SK-N-MC (cell line): ENCODE measurements at regions not wholly inside any gene's neighbourhood (a gene's known extent, or its start where the extent isn't known, plus 50 kb on each side); places are given as distances from the start of the nearest gene placed in this dataset.

ENCODE experiments used
- DNase-seq: peaks from one replicate; pipeline ENCODE4 v3.0.0-alpha.2; 2011; ENCODE audit warnings: low read depth, low spot score
- H3K27ac ChIP-seq: fragments of 200-600 bp; sonication (generic); 2 replicates; pipeline ENCODE4 v1.5.1; 2016; ENCODE audit warnings: mixed run types
- H3K36me3 ChIP-seq: fragments of 200-600 bp; sonication (generic); 2 replicates; pipeline ENCODE4 v1.6.1; 2017; ENCODE audit warnings: antibody characterized with exemption, low read length, mixed read lengths; ENCODE audit not compliant: insufficient read depth
- H3K4me3 ChIP-seq: fragments of 200-600 bp; sonication (generic); 2 replicates; pipeline ENCODE4 v1.5.1; 2016
- H3K9ac ChIP-seq: fragments of 200-600 bp; sonication (generic); 2 replicates; pipeline ENCODE4 v1.8.0; 2017; ENCODE audit warnings: mixed run types, mixed read lengths; ENCODE audit not compliant: insufficient read length
- H3K9me3 ChIP-seq: fragments of 200-600 bp; sonication (generic); 2 replicates; pipeline ENCODE4 v1.6.1; 2017; ENCODE audit warnings: low read depth, mild to moderate bottlenecking, antibody characterized with exemption, low read length, moderate library complexity, mixed read lengths
- EZH2 ChIP-seq: fragments of 200-600 bp; sonication (generic); IDR thresholded peaks from one replicate; pipeline ENCODE4 v1.6.1; 2017; ENCODE audit warnings: antibody characterized with exemption
- FOXP2 ChIP-seq: optimal IDR thresholded peaks from 2 replicates; pipeline ENCODE3; 2011; ENCODE audit warnings: mild to moderate bottlenecking, moderate library complexity; ENCODE audit not compliant: insufficient read depth; ENCODE audit errors: extremely low read length, control extremely low read depth
- POLR2AphosphoS5 ChIP-seq: IDR thresholded peaks from 2 replicates; pipeline ENCODE4 v1.6.1; 2012; ENCODE audit warnings: mild to moderate bottlenecking, low read depth, low read length, borderline replicate concordance

DNA sequence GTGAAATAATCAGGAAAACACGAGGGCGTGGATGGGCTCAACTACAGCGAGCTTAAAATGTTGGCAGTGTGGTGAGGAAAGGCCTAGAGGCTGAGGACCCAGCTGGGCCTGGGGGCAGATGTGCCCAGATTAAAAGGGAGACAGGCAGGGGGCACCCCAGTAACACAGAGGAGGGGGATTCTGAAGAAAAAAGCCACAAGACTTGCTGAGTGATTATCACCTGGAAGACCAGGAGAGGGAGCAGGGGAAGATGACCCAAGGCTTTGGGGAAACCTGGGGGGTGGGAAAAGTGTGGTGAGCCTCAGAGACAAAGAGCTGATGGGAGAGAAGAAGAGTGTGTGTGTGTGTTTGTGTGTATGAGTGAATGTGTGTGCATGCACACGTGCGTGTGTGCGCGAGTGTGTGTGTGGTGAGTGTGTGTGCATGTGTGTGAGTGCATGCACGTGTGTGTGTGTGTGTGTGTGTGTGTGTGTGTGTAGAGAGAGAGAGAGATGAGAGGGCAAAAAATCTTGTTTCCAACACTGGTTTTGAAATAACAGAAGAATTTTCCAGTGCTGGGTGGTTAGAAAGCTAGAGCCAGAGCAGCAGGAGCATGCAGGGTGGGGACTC, 500.5 kb downstream of the BUD13 start:
- Histone ChIP-seq H3K9me3 (no peaks in the 10 kb centered on the region), H3K27ac (no peak overlapping the region), H3K9ac (no peak overlapping the region), H3K36me3 (no peaks in the 10 kb centered on the region), H3K4me3 (no peak overlapping the region)
- DNase-seq = no peak
- TF ChIP-seq EZH2 = no peak
- TF ChIP-seq POLR2AphosphoS5 = no peak
- no peak for TF ChIP-seq FOXP2

DNA sequence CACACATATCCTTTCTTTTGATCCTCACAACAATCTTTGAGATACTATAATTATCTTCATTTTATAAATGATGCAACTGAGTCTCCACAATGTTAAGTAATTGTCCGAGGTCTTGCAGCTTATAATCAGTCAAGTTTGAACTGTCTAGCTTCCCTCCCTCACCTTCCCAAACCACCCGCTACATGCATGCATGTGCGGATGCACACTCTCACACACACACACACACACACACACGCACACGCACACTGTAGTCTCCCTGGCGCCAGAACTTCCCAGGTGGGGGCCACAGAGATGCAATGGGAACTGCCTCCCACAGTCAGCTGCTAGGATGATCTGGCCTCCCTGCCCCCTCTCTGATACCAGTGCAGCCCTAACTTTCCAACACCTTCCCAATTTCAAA, 501.3 kb downstream of the BUD13 start:
- TF ChIP-seq FOXP2 = no peak
- Histone ChIP-seq H3K27ac (no peak overlapping the region), H3K9me3 (no peaks in the 10 kb centered on the region), H3K9ac (no peak overlapping the region), H3K36me3 (no peaks in the 10 kb centered on the region), H3K4me3 (no peak overlapping the region)
- DNase-seq = no peak

DNA sequence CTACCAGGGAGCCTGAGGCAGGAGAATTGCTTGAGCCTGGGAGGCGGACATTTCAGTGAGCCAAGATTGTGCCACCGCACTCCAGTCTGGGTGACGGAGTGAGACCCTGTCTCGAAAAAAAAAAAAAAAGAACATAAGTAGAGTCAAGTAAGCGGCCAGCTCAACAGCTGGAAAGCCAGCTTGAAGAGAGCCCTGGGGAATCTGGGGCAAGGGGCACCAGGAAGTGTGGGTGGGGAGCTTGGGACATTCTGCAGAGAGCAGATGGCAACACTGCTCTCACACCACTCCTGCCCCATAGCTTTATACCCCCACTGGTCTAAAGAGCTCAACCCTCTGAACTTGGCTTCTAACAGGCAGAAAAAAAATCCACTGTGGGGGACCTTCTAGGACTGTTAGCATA, 505.6 kb downstream of the BUD13 start:
- Histone ChIP-seq H3K27ac (no peak overlapping the region), H3K36me3 (no peaks in the 10 kb centered on the region), H3K4me3 (no peak overlapping the region), H3K9ac (no peak overlapping the region), H3K9me3 (no peaks in the 10 kb centered on the region)
- TF ChIP-seq EZH2 (no peak), POLR2AphosphoS5 (no peak), FOXP2 (no peak)
- DNase-seq = no peak

DNA sequence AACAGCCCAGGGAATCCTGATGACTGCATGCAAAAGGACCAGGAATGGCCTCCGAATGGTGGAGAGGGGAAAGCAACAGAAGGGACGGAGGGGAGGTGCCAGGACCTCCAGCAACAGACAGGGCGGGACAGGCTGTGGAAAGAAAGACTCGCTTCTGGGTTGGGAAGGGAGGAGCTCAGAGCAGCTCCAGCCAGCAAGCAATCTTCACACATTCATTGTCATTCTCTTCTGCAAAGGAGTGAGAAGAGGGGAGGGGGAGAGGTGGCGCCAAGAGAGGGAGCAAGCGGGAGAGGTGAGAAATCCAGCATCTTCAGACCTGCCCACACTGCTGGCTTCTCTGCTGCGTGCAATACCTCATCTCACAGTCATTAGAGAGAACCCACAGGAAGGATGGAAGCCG, 509.0 kb downstream of the BUD13 start:
- TF ChIP-seq EZH2 = no peak
- no peak for TF ChIP-seq FOXP2
- TF ChIP-seq POLR2AphosphoS5 = no peak
- Histone ChIP-seq H3K27ac (no peak overlapping the region), H3K4me3 (no peak overlapping the region), H3K9me3 (no peaks in the 10 kb centered on the region), H3K9ac (no peak overlapping the region), H3K36me3 (no peaks in the 10 kb centered on the region)
- no peak for DNase-seq

DNA sequence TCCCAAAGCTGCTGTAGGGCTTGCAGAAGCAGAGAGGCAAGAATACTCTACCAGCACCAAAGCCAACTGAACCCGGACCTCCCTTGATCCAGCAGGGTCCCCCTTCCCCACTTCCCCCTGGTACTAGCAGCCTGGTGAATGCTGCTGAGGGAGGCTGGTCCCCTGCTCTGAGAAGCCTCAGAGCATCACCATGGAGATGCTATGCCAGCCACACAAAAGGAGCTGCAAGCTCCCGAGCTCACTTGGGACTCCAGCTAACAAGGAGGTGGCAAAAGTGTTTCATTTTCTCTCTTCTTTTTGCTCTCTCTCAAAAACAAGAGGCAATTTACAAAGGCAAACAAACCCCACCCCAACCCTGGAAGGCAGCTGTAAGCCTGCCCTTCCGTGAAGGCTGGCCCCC, 509.8 kb downstream of the BUD13 start:
- Histone ChIP-seq H3K27ac (no peak overlapping the region), H3K4me3 (no peak overlapping the region), H3K36me3 (no peaks in the 10 kb centered on the region), H3K9ac (no peak overlapping the region), H3K9me3 (no peaks in the 10 kb centered on the region)
- no peak for DNase-seq
- TF ChIP-seq POLR2AphosphoS5 (no peak), EZH2 (no peak), FOXP2 (no peak)

DNA sequence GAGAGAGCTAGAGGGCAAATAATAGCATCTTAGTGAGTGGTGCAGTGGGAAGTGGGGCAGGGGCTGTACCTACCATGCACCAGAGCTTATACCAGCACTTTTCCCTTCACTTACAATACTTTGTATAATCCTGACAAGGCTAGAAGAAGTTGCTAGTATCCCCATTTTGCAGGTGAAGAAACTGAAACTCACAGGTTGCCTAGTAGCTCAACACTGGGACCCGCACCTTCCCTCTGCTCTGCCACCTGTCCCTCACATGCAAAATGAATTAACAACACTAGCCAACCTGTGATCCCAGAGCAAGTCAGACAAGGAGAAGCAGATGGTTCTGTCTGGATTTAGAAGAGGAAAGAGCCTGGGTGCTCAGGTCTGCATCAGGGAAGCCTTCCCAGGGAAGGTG, 510.4 kb downstream of the BUD13 start:
- no peak overlapping the region for H3K27ac ChIP-seq
- TF ChIP-seq EZH2 (no peak), FOXP2 (no peak), POLR2AphosphoS5 (no peak)
- no peak for DNase-seq
- no peak overlapping the region for H3K4me3 ChIP-seq
- H3K36me3 ChIP-seq = no peaks in the 10 kb centered on the region
- no peak overlapping the region for H3K9ac ChIP-seq
- no peaks in the 10 kb centered on the region for H3K9me3 ChIP-seq

DNA sequence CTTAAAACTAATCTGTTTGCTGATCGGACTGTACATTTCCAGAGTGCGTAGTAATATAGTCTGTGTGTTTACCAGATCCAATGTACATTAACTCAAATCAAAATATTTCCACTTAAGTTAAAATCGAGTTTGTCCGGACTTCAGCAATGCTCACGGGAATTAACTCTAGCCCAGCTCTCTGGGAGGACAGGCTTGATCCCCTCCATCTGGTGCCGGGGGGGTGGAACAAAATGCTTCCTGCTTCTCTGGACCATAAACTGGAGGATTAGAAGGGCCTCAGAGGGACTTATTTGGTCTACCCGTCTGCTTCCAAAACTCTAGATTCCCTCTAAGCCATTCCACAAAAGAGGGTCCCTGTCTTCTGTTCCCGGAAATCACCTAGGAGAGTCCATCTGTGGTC, 511.2 kb downstream of the BUD13 start:
- no peak overlapping the region for H3K4me3 ChIP-seq

DNA sequence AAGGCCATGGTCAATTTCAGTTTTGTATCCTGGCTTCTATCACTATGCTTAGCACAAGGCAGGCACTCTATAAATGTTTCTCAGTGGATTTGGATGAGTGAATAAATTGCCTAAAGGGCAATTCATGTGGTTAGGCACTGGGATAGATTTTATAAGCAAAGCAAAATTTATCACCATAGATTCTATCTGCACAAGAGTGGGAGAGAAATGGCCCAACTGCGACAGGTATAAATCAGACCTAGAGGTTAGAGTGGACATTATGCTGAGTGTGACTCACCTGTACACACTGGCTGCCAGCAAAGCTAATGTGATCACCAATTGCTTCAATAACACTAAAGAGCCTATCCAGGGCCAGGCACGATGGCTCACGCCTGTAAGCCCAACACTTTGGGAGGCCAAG, 514.0 kb downstream of the BUD13 start:
- Histone ChIP-seq H3K9ac (no peak overlapping the region), H3K36me3 (no peaks in the 10 kb centered on the region), H3K9me3 (no peaks in the 10 kb centered on the region), H3K27ac (no peak overlapping the region), H3K4me3 (no peak overlapping the region)
- TF ChIP-seq POLR2AphosphoS5 (no peak), EZH2 (no peak), FOXP2 (no peak)
- no peak for DNase-seq

More for the DNA sequence above, 511.2 kb downstream of the BUD13 start:
- no peak for DNase-seq
- TF ChIP-seq EZH2 = no peak
- no peak for TF ChIP-seq FOXP2
- no peak for TF ChIP-seq POLR2AphosphoS5
- no peak overlapping the region for H3K9ac ChIP-seq
- H3K27ac ChIP-seq = no peak overlapping the region
- no peaks in the 10 kb centered on the region for H3K36me3 ChIP-seq
- no peaks in the 10 kb centered on the region for H3K9me3 ChIP-seq

DNA sequence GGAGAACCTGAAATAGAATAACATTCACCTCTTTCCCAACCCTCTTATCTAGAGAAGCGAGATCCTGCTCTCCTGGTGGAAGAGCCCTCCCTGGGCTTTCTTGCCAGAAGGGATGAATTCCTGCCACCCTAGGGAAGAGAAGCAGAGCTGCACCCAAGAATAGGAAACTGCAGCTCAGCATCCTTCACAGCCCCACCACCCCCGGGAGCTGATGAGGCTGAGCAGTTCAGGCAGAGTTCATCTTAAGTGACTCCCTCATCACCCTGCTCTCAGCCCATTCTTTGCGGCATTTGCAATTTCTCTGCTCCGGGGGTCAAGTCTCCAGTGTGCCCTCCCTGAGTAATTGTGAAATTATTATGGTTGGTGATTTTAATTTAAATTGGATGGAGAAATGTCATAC, 514.9 kb downstream of the BUD13 start:
- no peaks in the 10 kb centered on the region for H3K36me3 ChIP-seq
- TF ChIP-seq FOXP2 = no peak
- no peak for TF ChIP-seq EZH2
- no peak for TF ChIP-seq POLR2AphosphoS5
- H3K27ac ChIP-seq = no peak overlapping the region
- DNase-seq = no peak
- no peaks in the 10 kb centered on the region for H3K9me3 ChIP-seq
- H3K9ac ChIP-seq = no peak overlapping the region
- H3K4me3 ChIP-seq = no peak overlapping the region

DNA sequence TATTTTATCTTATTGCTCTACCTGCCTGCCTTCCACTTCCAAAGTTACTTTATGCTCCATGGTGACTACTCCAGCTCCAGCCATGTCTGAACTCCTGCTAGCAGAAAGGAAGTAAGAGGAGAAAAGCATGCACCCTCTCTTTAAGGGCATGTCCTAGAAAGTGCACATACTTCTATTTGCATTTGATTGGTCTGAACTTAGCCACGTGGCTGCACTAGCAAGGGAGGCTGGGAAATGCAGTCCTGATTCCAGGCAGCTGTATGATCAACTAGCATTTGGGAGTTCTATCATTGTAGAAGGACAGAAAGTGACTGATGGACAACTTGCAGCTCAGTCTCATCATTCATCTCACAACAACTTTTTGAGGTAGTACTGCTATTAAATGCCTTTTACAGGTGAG, 515.7 kb downstream of the BUD13 start:
- H3K27ac ChIP-seq = no peak overlapping the region
- H3K9me3 ChIP-seq = no peaks in the 10 kb centered on the region
- no peak for DNase-seq
- H3K36me3 ChIP-seq = no peaks in the 10 kb centered on the region
- TF ChIP-seq FOXP2 = no peak
- no peak for TF ChIP-seq POLR2AphosphoS5
- no peak for TF ChIP-seq EZH2
- no peak overlapping the region for H3K9ac ChIP-seq
- no peak overlapping the region for H3K4me3 ChIP-seq
